SU-DHL-6 (cell line): ENCODE measurements at regions not wholly inside any gene's neighbourhood (a gene's known extent, or its start where the extent isn't known, plus 50 kb on each side); places are given as distances from the start of the nearest gene placed in this dataset.

Source experiments
- CTCF ChIP-seq: fragments of 200-600 bp; sonication (generic); IDR thresholded peaks from one replicate; pipeline ENCODE4 v1.5.1; 2017; ENCODE audit warnings: antibody characterized with exemption, mild to moderate bottlenecking, low read length, moderate library complexity; ENCODE audit not compliant: insufficient read depth, poor library complexity, severe bottlenecking
- EZH2phosphoT487 ChIP-seq: fragments of 200-600 bp; sonication (generic), shearing (Covaris generic); conservative IDR thresholded peaks from 2 replicates; pipeline ENCODE4 v1.6.1; 2018; ENCODE audit warnings: mild to moderate bottlenecking, antibody characterized with exemption, low read length, moderate library complexity, mixed read lengths

- no peak for TF ChIP-seq EZH2phosphoT487
- no peak for TF ChIP-seq CTCF
These were observed 52.6 kb upstream of the CDH8 start for GRCh38 chr16:62088731-62089410.
